HCT116 (cell line): ENCODE measurements at regions not wholly inside any gene's neighbourhood (a gene's known extent, or its start where the extent isn't known, plus 50 kb on each side); places are given as distances from the start of the nearest gene placed in this dataset.

ENCODE experiments used
- ATAC-seq: fragments of 200-7000 bp; cut with Tn5 transposase; 2 replicates; pipeline ENCODE4 v1.9.1; 2020; ENCODE audit warnings: mild to moderate bottlenecking, moderate library complexity
- BruUV-seq: library from RNA; stranded (reverse); fragments of 400-500 nt; replicated peaks from 2 replicates; lab custom pipeline; 2021; lab: Mats Ljungman, UMichigan
- CTCF ChIA-PET: fragments of 300-600 bp; sonication (Branson Sonifier 250); formaldehyde crosslinking; loops from one replicate; lab custom pipeline; 2021; ENCODE audit warnings: antibody characterized with exemption; lab: Charles Lee
- POLR2A ChIA-PET: fragments of 300-600, 350-600 bp; sonication (Branson Sonifier 250); formaldehyde crosslinking; loops from one replicate; lab custom pipeline; 2021; ENCODE audit warnings: antibody characterized with exemption; lab: Charles Lee
- RAD21 ChIA-PET, 2 experiments: fragments of 300-600 bp; sonication (Branson Sonifier 250); formaldehyde crosslinking; loops; one replicate each; lab custom pipeline; 2023; ENCODE audit warnings: low total read pairs in 2 of 2; ENCODE audit not compliant: uncharacterized antibody in 2 of 2, unreplicated experiment in 2 of 2, low non-redundant PET in 1 of 2; lab: Charles Lee
- DNase-seq: peaks from one replicate; pipeline ENCODE4 v3.0.0-alpha.2; 2010; ENCODE audit warnings: low read depth, low spot score
- H2AFZ ChIP-seq: fragments of 200-600 bp; shearing (Covaris generic), sonication (generic); 2 replicates; pipeline ENCODE4 v1.6.1; 2017; ENCODE audit warnings: low read depth, mixed run types, mixed read lengths, antibody characterized with exemption, low read length; ENCODE audit not compliant: poor library complexity, severe bottlenecking
- H3K27ac ChIP-seq: 2 replicates; pipeline ENCODE4 v1.5.1; 2012; ENCODE audit warnings: low read depth, low read length
- H3K27me3 ChIP-seq: fragments of 200-600 bp; sonication (generic); 2 replicates; pipeline ENCODE4 v1.6.1; 2016; ENCODE audit warnings: mixed run types, low read length, mixed read lengths; ENCODE audit not compliant: insufficient read depth
- H3K36me3 ChIP-seq, 2 experiments: fragments of 200-500 bp in 1 of 2; fragments of 200-600 bp in 1 of 2; sonication (Bioruptor generic) in 1 of 2; sonication (generic) in 1 of 2; 2 replicates each; pipeline versions ENCODE4 v1.5.1 to v1.6.1; 2014 to 2016; ENCODE audit warnings: low read length in 2 of 2, inconsistent platforms in 1 of 2, mixed read lengths in 1 of 2, mixed run types in 1 of 2; ENCODE audit not compliant: insufficient read depth in 2 of 2, control insufficient read depth in 1 of 2
- H3K4me1 ChIP-seq, 2 experiments: fragments of 200-600 bp in 1 of 2; sonication (generic) in 1 of 2; 2 replicates each; pipeline versions ENCODE4 v1.5.1 to v1.6.1; 2012 to 2017; ENCODE audit warnings: low read length in 2 of 2, inconsistent platforms in 1 of 2, mild to moderate bottlenecking in 1 of 2, mixed read lengths in 1 of 2, mixed run types in 1 of 2, moderate library complexity in 1 of 2; ENCODE audit not compliant: insufficient read depth in 2 of 2, control insufficient read depth in 1 of 2
- H3K4me2 ChIP-seq: fragments of 200-600 bp; sonication (generic); 2 replicates; pipeline ENCODE4 v1.6.1; 2017; ENCODE audit warnings: mixed run types, low read length, mixed read lengths
- H3K4me3 ChIP-seq, 2 experiments: fragments of 200-600 bp in 1 of 2; sonication (generic) in 1 of 2; replicated peaks in 1 of 2; 2 replicates each; pipeline ENCODE4 v1.5.1; 2011 to 2016; ENCODE audit warnings: low read length in 2 of 2, control low read depth in 1 of 2, low read depth in 1 of 2, mild to moderate bottlenecking in 1 of 2, mixed read lengths in 1 of 2, mixed run types in 1 of 2
- H3K79me2 ChIP-seq: fragments of 200-600 bp; sonication (generic); 2 replicates; pipeline ENCODE4 v1.6.1; 2017; ENCODE audit warnings: mild to moderate bottlenecking, mixed run types, low read length, moderate library complexity, mixed read lengths; ENCODE audit not compliant: insufficient read depth
- H3K9ac ChIP-seq: fragments of 200-600 bp; sonication (generic); 2 replicates; pipeline ENCODE4 v1.6.1; 2016; ENCODE audit warnings: low read length, mixed read lengths
- H3K9me2 ChIP-seq: fragments of 200-600 bp; sonication (generic), shearing (Covaris generic); 2 replicates; pipeline ENCODE4 v1.6.1; 2017; ENCODE audit warnings: mixed run types, mild to moderate bottlenecking, moderate library complexity; ENCODE audit not compliant: insufficient read depth
- H3K9me3 ChIP-seq, 2 experiments: fragments of 200-500 bp in 1 of 2; fragments of 200-600 bp in 1 of 2; sonication (Bioruptor generic) in 1 of 2; sonication (generic) in 1 of 2; 2 replicates each; pipeline ENCODE4 v1.6.1; 2014 to 2017; ENCODE audit warnings: low read length in 2 of 2, mixed read lengths in 2 of 2, inconsistent platforms in 1 of 2, low read depth in 1 of 2, mild to moderate bottlenecking in 1 of 2, mixed run types in 1 of 2, moderate library complexity in 1 of 2; ENCODE audit not compliant: control insufficient read depth in 1 of 2, insufficient read depth in 1 of 2
- H4K20me1 ChIP-seq: fragments of 200-600 bp; sonication (generic), shearing (Covaris generic); 2 replicates; pipeline ENCODE4 v1.6.1; 2017; ENCODE audit warnings: mixed run types, mild to moderate bottlenecking, moderate library complexity; ENCODE audit not compliant: insufficient read depth
- ATF3 ChIP-seq: IDR thresholded peaks from 2 replicates; pipeline ENCODE4 v1.6.1; 2012
- CBX3 ChIP-seq: IDR thresholded peaks from 2 replicates; pipeline ENCODE4 v1.6.1; 2012; ENCODE audit warnings: low read depth
- CEBPB ChIP-seq: IDR thresholded peaks from 2 replicates; pipeline ENCODE4 v1.6.1; 2012; ENCODE audit warnings: low read depth
- CTCF ChIP-seq, 3 experiments: fragments of 200-600 bp in 1 of 3; sonication (generic) in 1 of 3; IDR thresholded peaks in 2 of 3; conservative IDR thresholded peaks in 1 of 3; 2 replicates each; pipeline ENCODE4 v1.5.1; 2012 to 2017; ENCODE audit warnings: low read depth in 2 of 3, low read length in 2 of 3, antibody characterized with exemption in 1 of 3, borderline replicate concordance in 1 of 3, control low read depth in 1 of 3, mild to moderate bottlenecking in 1 of 3, mixed read lengths in 1 of 3, mixed run types in 1 of 3, moderate library complexity in 1 of 3; ENCODE audit not compliant: insufficient read depth in 1 of 3
- EGR1 ChIP-seq: IDR thresholded peaks from 2 replicates; pipeline ENCODE4 v1.6.1; 2012; ENCODE audit warnings: low read depth
- ELF1 ChIP-seq: IDR thresholded peaks from 2 replicates; pipeline ENCODE4 v1.6.1; 2012; ENCODE audit warnings: low read depth, borderline replicate concordance
- EZH2 ChIP-seq: fragments of 200-600 bp; sonication (generic); IDR thresholded peaks from 2 replicates; pipeline ENCODE4 v1.6.1; 2017; ENCODE audit warnings: antibody characterized with exemption, mixed run types
- EZH2phosphoT487 ChIP-seq: fragments of 200-600 bp; IDR thresholded peaks from 2 replicates; pipeline ENCODE4 v1.6.1; 2018; ENCODE audit warnings: antibody characterized with exemption, borderline replicate concordance
- FOSL1 ChIP-seq: IDR thresholded peaks from 2 replicates; pipeline ENCODE4 v1.6.1; 2012; ENCODE audit warnings: low read depth
- MAX ChIP-seq: IDR thresholded peaks from 2 replicates; pipeline ENCODE4 v1.6.1; 2012
- POLR2A ChIP-seq: IDR thresholded peaks from 2 replicates; pipeline ENCODE4 v1.7.0; 2011; ENCODE audit warnings: borderline replicate concordance; ENCODE audit not compliant: insufficient read depth, insufficient read length; ENCODE audit errors: extremely low read depth
- POLR2AphosphoS5 ChIP-seq: IDR thresholded peaks from 2 replicates; pipeline ENCODE4 v1.6.1; 2011; ENCODE audit warnings: mild to moderate bottlenecking, low read depth, low read length, moderate library complexity
- REST ChIP-seq: IDR thresholded peaks from 2 replicates; pipeline ENCODE4 v1.6.1; 2012; ENCODE audit warnings: low read depth
- SP1 ChIP-seq: IDR thresholded peaks from 2 replicates; pipeline ENCODE4 v1.6.1; 2012; ENCODE audit warnings: low read depth
- SRF ChIP-seq: IDR thresholded peaks from 2 replicates; pipeline ENCODE4 v1.6.1; 2012; ENCODE audit warnings: low read depth
- YY1 ChIP-seq: IDR thresholded peaks from 2 replicates; pipeline ENCODE4 v1.6.1; 2011; ENCODE audit warnings: low read length, low read depth, moderate library complexity, mild to moderate bottlenecking; ENCODE audit not compliant: insufficient replicate concordance; ENCODE audit errors: extremely low read depth
- intact Hi-C: fragments of 100-400 bp; cut with micrococcal nuclease; formaldehyde crosslinking; loops from 2 replicates; pipeline ENCODE4 v1.10.0; 2022

- Histone ChIP-seq H3K9me2 (no peaks in the 10 kb centered on the region), H3K4me2 (no peak overlapping the region), H3K4me1 (no peaks in the 10 kb centered on the region), H2AFZ (no peak overlapping the region), H3K9me3 (no peaks in the 10 kb centered on the region), H3K4me3 (no peak overlapping the region), H3K9ac (no peak overlapping the region), H3K27ac (no peak overlapping the region), H3K27me3 (no peaks in the 10 kb centered on the region), H4K20me1 (no peaks in the 10 kb centered on the region), H3K79me2 (no peaks in the 10 kb centered on the region), H3K36me3 (no peaks in the 10 kb centered on the region)
- TF ChIP-seq CBX3, result no peak
- no peak for TF ChIP-seq FOSL1
- TF ChIP-seq ATF3, result no peak
- no peak for TF ChIP-seq EGR1
- no peak for TF ChIP-seq POLR2A
- no peak for TF ChIP-seq ELF1
- no peak for TF ChIP-seq EZH2
- no peak for TF ChIP-seq MAX
- no peak for TF ChIP-seq POLR2AphosphoS5
- no peak for TF ChIP-seq CEBPB
- no peak for TF ChIP-seq SP1
- no peak for TF ChIP-seq YY1
- no peak for DNase-seq
- POLR2A ChIA-PET, result no interaction called here
- RAD21 ChIA-PET, result no interaction called here
- no peak for ATAC-seq
- intact Hi-C loops, result no loop called here
- no TSS peak for BruUV-seq
- CTCF ChIA-PET, result no interaction called here
Measured at GRCh38 chr4:138673053-138673452, 342.5 kb upstream of the NOCT start.

GRCh38 chr4:138672393-138672976 is 343.1 kb upstream of the NOCT start:
- H4K20me1 ChIP-seq, result no peaks in the 10 kb centered on the region
- CTCF ChIA-PET, result no interaction called here
- TF ChIP-seq SRF, result no peak
- no peak for TF ChIP-seq EZH2phosphoT487
- TF ChIP-seq MAX, result no peak
- TF ChIP-seq REST, result no peak
- TF ChIP-seq YY1, result no peak
- no peak for TF ChIP-seq ATF3
- TF ChIP-seq CTCF (IDR thresholded peaks at IDR 0.05 in 2 of 3, conservative IDR thresholded peaks at IDR 0.05 in 1 of 3; ENCODE audit: borderline replicate concordance in 1 of 3, insufficient read depth in 1 of 3, low read depth in 2 of 3, low read length in 2 of 3), result no peak

More at GRCh38 chr4:138672393-138672976, 343.1 kb upstream of the NOCT start:
- H3K4me1 ChIP-seq, result no peaks in the 10 kb centered on the region
- POLR2A ChIA-PET, result no interaction called here
- no peaks in the 10 kb centered on the region for H3K36me3 ChIP-seq
- RAD21 ChIA-PET, result no interaction called here
- intact Hi-C loops, result no loop called here
- H2AFZ ChIP-seq, result no peak overlapping the region
- no peak overlapping the region for H3K27ac ChIP-seq
- DNase-seq (no peak), ATAC-seq (no peak)
- no peaks in the 10 kb centered on the region for H3K79me2 ChIP-seq
- no peaks in the 10 kb centered on the region for H3K27me3 ChIP-seq
- H3K4me2 ChIP-seq, result no peak overlapping the region
- no peaks in the 10 kb centered on the region for H3K9me3 ChIP-seq
- no peak overlapping the region for H3K4me3 ChIP-seq
- H3K9me2 ChIP-seq, result no peaks in the 10 kb centered on the region
- no peak overlapping the region for H3K9ac ChIP-seq
- BruUV-seq, result no TSS peak
